ENCODE measurements at regions not wholly inside any gene's neighbourhood (a gene's known extent, or its start where the extent isn't known, plus 50 kb on each side); places are given as distances from the start of the nearest gene placed in this dataset.
"Not testable (repeated sequence)": the region's sequence is repeated elsewhere in the genome, so short reads cannot be mapped to it uniquely, and the experiment has no call there.

DNA sequence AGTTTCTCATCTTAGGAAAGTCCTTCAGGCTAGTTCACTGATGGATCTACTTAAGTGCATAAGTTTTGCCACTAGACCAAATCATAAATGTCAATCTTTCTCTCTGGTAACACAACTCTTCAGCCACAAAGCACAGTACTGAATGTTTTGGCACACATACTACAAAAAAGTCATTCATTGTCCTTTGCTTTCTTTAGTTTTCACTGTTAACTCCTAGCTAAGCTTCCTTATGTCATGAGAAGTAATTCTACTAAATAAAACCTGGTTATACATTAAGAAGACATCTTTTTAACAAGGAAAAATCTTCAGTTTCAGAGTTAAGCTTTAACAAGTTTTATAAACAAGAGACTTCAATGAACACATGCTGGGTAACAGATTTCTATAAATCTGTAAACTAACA, 379.2 kb upstream of the NFIA start:
- DNase-seq = no peak

DNA sequence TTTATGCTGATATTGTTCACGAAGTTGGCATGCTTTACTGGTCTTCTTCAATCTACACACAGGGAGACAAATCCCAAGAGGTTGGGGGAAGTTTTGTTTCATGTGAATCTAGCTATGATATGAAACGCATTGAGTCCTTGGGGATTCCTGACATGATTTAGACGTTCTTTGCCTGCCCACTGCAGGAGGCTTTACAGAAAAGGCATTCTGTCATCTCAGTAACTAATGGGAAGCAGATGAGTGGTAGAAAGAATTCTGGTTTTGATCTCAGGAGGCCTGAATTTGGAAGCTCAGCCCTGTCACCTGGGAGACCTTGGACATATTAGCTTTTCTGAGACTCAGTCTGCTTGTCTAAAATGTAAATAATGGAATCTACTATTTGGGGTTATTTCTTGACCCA, 383.0 kb upstream of the NFIA start:
- DNase-seq = no peak

DNA sequence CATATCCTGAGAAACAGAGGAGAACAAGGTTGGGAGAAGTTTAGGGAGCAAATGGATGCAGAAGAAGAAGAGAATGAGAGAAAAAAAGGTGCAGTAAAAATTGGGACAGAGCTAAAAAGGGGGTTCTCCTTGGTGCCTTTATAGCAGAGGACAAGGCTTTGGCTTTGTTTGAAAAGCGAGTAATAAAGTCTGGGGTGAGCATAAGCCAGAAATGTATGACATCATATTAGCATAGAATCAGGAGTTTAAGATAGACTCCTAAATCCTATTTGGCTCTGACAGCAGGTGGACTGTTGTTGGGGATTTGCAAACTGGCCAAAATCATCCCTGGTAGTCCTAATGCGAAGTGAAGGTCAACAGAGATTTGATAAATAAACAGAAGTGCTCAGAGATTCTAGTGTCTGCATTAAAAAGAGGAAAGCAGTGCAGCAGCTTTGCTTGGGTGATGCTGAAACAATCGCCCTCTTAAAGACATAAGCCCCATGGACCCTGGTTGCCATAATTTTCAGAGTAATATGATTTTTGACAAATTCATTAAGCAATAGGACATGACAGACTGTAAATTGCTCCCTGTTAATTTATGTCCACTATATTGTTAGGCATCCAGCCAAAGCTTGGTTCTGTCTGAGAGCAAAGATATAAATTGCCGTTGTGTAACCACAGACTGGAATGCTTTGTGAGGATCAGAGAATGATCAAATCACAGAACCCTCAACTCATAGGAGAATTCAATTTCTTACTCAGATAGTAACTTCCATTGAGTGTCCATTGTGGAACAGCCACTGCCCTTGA, 385.0 kb upstream of the NFIA start:
- DNase-seq = no peak

DNA sequence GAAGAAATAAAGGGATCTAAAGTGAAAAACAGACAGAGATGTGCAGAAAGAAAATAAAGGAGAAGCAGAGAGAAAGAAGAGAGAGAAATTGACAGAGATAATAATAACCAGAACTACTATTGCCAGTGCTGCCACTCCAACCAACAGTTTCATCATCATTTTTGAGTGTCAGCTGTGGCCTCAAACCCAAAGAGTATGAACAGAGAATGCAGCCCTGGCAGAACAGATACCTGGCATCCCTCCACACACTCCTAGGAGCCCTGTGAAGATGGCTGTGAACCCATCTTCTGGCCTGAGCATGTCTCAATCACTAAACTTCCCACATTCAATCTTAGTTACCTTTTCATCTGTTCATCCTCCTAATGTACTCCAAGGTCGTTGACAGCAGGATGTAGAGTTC, 385.8 kb upstream of the NFIA start:
- DNase-seq = no peak

DNA sequence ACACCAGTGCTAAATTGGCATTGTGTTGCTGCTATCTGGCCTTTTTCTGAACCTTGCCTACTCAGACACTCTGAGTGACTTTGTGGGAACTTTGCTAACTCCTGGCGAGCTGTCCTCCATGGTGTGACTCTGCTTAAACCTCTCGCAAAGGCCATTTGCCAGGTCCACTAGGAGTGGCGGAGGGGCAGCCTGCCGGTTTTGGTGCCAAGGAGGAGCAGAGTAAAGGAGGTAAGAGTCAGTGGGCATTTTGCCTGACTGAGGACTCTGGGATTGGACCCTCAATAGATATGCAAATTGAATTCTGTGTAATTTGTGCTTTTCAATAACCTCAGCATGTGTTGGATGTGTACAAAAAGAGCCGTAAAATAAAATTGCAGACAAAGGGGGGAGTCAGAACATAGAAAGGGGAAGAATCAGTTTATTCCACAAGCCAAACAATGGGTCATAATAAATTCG, 386.6 kb upstream of the NFIA start:
- no peak for DNase-seq

DNA sequence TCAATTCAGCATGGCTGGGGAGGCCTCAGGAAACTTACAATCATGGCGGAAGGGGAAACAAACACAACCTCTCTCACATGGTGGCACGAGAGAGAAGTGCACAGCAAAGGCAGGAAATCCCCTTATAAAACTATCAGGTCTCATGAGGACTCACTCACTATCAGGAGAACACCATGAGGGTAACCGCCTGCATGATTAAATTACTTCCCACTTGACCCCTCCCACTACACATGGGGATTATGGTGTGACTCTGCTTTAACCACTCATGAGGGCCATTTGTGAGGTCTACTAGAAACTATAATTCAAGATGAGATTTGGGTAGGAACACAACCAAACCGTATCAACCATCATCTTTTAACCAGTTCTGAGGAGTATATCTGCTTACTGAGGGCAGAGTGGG, 387.4 kb upstream of the NFIA start:
- no peak for DNase-seq

DNA sequence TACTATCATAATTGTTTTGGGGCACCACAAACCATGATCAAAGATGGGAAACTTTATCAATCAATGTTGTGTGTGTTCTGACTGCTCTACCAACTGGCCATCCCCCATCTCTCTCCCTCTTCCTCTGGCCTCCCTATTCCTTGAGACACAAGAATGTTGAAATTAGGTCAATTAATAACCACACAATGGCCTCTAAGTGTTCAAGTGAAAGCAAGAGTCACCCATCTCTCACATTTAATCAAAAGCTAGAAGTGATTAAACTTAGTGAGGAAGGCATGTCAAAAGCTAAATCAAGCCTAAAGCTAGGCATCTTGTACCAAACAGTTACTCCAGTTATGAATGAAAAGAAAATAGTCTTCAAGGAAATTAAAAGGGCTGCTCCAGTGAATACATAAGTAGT, 390.3 kb upstream of the NFIA start:
- no peak for DNase-seq

DNA sequence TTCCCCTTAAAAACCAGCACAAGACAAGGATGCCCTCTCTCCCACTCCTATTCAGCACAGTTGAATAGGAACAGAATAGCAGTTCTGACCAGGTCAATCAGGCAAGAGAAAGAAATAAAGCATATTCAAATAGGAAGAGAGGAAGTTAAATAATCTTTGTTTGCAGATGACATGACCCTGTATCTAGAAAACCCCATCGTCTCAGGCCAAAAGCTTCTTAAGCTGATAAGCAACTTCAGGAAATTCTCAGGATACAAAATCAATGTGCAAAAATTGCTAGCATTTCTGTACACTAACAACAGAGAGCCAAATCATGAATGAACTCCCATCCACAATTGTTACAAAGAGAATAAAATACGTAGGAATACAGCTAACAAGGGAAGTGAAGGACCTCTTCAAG, 394.1 kb upstream of the NFIA start:
- not testable (repeated sequence) for DNase-seq

DNA sequence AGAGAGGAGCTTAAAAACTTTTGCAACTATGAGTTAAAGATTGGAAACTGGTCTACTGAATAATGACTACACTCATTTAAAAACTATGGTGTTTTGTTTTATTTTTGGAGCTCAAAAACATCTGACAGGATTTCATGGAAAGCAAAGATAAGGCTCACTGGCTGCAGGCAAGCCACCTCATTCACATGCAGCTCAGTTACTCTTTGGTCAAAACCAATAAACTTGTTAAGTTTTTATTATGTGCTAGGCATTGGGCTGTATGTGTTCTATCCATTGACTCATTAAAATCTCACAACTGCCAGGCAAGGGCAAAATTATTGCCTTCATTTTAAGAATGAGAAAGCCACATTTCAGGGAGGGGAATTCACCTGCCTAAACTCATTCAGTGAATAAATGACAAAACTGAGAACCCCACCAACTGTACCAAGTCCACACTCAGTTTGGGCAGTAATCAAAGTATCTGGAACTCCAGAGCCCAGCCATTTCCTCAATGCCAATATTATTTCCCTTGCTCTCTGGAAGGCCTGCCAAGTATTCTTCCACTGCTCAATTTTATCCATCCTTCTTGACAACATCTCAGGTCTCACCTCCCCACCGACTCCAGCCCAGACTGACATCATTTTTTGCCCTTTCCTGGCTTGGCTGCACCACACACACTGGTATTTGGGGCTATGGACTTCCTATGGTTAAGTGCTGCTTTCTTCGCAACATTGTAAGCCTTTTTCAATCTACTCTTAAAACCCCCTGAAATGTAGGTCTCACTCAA, 401.1 kb upstream of the NFIA start:
- no peak for DNase-seq

DNA sequence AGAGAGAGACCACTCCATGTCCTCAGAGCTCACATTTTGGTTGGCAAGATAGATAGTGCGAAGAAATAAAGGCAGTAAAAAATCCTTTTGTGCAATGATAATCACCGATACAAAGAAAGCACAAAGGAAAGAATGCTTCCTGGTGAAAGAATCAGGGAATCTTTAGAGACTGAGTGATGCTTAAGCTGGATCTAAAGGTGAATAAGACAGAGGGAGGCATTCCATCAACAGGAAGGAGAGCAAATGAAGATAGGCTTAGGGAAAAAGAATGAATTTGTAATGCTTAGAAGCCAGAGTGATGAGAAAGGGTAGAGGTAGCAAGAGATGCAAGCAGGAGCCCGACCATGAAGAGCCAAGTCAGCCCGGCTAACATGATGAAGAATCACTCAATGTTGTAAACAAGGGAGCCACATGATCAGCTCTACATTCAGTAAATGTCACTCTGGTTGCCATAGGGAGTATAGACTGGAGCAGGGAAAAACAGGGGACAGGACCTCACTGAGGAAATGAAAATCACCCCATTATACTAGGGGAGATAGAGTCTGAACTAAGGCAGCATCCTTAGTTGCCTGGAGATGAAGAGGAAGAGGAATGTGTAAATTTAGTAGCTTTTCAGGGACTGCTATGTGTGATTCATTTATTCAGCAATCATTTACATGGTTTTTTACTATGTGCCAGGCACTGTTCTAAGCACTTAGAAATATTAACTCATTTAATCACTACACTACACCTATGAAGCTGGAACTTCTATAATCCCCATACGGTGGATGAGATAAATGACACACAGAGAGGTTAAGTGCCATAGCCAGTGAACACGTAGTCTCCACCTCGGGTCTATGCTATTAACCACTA, 402.6 kb upstream of the NFIA start:
- no peak for DNase-seq

DNA sequence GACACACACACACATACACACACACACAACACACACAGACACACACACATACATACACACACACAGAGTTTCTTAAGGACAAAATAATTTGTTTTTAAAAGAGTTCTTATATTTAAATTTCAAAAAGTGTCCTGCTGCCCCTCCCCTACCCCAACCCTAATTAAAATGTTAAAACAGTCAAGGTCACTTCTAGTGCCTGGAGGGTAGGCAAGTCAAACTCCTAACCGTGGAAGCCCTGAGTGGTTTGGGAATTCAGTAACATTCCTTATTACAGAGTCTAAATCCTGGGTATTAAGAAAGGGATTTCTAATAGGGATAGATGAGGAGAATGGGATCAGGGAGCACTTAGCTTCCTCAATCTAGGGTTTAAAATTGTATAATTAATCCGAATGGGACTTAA, 403.6 kb upstream of the NFIA start:
- no peak for DNase-seq

DNA sequence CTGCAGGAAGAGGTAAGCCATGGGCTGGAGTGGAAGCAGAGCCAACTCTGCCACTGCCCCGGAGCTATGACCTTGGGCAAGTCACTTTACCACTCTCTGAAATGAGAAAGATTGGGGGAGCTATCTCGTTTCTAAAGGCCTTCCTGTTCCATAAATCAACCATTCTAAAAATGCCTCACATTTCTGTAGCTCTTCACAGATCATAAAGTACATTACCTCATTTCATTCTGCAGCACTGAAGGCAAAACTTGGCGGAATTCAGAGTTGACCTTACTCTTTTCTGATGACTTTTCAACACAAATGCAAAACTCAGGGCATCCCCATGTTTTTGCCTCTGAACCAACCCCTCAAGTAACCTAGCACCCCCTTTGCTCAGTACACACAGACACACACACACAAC, 404.0 kb upstream of the NFIA start:
- DNase-seq = no peak

DNA sequence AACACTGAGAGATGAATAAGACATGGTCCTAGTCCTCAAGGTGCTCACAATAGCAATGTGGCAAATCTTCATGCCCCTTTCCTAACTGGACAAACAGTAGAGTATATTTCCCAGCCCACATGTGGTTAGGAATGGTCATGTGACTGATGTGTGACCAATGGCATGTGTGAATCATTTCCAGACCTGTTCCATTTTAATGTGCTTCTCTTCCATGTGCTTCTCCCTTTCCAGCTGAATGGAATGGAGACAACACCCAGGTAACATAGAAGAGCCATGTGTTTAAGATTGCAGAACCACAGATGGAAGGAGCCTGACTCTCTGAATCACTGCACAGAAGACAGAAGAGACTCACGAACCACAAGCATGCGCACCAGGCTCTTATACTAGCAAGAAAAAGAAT, 409.9 kb upstream of the NFIA start:
- no peak for DNase-seq

DNA sequence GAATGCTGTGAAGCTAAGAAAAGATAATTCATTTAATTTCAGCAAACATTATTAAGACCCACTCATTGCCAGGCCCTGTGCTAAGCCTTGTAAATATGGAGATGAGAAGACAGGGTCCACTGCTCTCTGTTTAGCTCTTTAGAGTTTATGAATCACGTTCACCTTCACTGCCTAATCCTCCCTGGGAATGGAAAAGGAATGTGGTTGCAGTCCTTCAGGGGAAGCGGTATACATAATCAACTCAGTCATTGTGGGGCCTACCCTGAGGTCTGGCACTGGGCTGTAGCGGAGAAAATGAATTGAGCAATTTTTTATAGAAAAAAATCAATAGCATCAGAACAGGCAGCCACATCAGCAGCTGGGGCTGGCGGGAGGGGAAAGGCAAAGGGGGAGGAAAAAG, 412.1 kb upstream of the NFIA start:
- DNase-seq = no peak

DNA sequence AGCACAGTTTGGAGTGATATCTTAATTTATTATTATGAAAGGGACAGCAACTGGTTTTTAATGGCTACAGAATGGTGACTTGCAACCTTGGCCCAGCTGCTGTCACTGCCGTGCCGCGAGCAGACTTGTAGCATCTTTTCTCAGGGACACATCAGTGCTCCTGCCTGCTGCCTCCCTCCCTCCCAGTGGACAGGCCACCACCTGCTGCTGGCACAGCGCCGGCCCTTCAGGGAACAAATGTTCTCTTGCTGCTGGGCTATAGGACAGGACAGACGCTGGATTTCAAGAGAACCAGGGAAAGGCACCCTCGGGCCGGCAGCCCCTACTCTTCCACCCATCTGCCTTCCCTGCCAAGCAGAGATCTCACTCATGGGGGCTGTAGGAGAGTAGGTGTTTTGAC, 413.8 kb upstream of the NFIA start:
- no peak for DNase-seq

DNA sequence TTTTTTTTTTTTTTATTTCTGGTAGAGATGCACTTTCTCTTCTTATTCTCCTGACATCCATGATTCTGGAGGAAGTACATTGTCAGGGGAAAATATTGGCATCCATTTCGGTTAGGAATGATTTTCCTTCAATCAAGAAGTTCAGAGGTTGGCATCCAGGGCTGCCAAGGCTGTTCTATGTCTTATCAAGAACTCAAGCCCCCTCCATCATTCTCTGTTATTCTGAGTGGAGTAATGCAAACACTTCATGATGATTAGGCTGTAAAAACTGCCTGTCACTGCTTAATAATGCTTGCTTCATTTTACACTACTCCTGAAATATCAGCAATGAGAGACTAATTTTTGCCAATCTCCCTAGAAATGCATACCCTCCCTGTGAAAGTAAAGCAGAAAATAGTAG, 417.1 kb upstream of the NFIA start:
- DNase-seq = no peak

DNA sequence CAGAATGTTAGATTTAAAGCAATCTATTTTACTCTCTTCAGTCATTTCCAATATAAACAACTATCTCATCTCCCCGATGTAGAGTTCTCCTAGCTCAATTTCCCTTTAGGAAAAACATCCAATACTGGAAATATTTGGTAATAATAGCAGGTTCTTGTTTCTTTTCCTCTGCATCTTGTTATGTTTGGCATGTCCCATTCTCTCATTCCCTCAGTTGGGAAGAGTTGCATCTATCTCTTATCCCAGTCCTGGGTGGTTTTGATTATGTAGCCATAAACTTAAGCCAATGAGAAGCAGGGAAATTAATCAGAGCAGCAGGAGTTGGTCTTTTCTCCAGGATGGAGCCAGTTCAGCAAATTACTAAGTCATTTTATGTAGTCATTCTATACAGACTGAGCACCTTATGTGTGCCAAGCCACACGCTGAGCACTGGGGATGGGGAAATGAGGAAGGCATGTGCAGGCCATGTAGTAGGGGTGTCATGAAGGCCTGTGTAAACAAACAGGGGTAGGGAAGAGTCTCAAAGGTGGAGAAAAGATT, 418.2 kb upstream of the NFIA start:
- no peak for DNase-seq

DNA sequence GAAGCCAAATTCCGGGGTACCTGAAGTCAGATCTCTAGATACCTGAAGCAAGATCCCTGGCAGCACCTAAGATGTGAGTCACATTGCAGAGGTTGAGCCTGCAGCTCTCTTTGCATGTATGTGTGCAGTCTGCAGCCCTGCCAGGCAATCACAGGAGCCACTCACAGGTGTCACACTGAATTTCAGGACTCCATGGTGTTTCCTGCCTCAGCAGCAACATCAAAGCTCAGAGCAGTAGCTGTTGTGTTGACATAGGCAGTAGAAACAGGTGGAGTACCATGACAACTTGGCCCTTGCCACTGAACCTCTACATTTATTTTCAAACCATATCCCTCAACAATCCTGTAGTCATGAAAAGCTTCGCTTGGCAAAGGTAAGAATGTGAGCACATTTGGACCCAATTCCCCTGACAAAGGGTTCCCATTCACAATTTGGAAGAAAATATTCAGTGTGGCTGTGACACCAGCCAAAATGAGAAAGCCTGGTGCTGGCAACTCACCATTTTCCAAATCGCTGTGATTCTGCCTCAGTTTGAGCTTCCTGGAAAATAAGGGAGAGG, 419.8 kb upstream of the NFIA start:
- no peak for DNase-seq

DNA sequence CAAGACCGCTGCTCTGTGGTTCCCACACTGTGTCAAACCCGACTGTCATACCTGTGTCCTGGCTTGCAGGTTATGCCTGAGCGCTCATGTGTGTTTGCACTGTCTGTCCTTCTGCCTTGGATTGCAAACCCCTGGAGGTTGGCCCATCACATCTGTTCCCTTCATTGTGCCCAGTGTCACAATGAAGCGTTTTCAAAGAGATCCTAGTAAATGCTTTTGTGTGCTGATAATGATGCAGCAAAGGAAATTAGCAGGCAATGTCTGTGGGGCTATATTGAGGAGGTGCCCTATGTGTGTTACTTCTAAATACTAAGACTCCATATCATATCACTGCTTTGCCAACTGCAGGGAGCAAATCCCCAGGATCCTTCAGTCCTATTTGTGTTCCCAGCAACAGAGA, 424.4 kb upstream of the NFIA start:
- no peak for DNase-seq

DNA sequence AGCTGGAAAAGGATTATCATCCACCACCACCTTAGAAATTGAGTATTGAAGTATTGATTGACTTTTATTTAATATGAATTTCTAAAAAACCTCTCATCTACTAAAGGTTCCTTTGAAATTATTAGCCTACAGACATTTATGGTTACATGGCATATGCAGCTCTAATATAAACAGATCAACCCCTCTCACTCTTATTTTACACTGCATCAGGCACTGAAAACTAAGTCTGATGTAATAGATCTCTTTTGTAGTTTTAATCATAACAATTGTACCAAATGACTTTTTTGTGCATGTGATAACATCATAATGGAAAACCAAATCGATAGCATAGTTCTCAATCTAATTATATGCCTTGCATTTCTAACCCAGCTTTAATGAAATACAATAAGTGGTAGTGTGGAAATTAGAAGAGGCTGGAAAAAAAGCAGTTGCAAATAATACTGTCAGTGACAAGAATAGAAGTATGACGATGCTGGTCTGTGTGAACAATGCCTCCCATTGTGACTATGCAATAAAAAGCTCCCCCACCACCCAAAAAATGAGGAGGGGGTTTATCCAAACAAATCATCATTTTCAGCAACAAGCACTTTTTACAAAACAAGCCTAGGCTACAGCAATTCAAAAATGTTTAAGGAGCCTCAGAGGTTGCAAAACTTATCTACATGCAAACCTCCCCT, 426.5 kb upstream of the NFIA start:
- DNase-seq = no peak

DNA sequence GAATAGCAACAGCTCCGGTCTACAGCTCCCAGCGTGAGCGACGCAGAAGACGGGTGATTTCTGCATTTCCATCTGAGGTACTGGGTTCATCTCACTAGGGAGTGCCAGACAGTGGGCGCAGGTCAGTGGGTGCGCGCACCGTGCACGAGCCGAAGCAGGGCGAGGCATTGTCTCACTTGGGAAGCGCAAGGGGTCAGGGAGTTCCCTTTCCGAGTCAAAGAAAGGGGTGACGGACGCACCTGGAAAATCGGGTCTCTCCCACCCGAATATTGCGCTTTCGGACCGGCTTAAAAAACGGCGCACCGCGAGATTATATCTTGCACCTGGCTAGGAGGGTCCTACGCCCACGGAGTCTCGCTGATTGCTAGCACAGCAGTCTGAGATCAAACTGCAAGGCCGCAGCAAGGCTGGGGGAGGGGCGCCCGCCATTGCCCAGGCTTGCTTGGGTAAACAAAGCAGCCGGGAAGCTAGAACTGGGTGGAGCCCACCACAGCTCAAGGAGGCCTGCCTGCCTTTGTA, 442.3 kb upstream of the NFIA start:
- DNase-seq = not testable (repeated sequence)

DNA sequence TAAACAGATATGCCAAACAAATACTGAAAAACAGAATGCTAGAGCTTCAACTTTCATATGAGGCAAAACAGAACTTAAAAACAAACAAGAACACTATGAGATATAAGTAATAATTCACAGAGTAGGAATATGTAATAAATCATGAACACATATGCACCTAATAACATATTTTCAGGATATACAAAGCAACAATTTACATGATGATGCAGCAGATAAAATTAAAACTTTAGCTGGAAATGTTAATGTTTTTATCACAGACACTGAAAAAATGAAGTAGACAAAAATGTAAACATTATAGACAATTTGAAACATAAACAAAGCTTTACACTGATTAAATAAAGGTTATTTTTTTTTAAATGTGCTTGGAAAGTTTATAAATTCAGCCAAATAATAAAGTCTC, 443.1 kb upstream of the NFIA start:
- no peak for DNase-seq
